ENCODE measurements at regions not wholly inside any gene's neighbourhood (a gene's known extent, or its start where the extent isn't known, plus 50 kb on each side); places are given as distances from the start of the nearest gene placed in this dataset.

- peak overlapping the region; percentile 67; the same call in 1 of the 2 replicates for H3K23ac ChIP-seq (ENCODE audit: low read depth, low read length)
- peak overlapping the region; percentile 99 for H3K4ac ChIP-seq (ENCODE audit: low read depth, low read length)
- no peaks in the 10 kb centered on the region for H3K27me3 ChIP-seq (ENCODE audit: control insufficient read depth, insufficient read depth, low read length)
- H3K9me3 ChIP-seq (ENCODE audit: control insufficient read depth, insufficient read depth, low read length): no peaks in the 10 kb centered on the region
- H3K56ac ChIP-seq (ENCODE audit: extremely low read depth, insufficient read depth, low read length): peak overlapping the region; percentile 49; the same call in 1 of the 2 replicates
- peak overlapping the region; percentile 99 for H2BK5ac ChIP-seq (ENCODE audit: low read depth, low read length, poor library complexity, severe bottlenecking)
- no peaks in the 10 kb centered on the region for H3K9me1 ChIP-seq (ENCODE audit: insufficient read depth, low read length)
- H4K20me1 ChIP-seq (ENCODE audit: insufficient read depth, low read length): no peaks in the 10 kb centered on the region
- H2BK20ac ChIP-seq (ENCODE audit: low read depth, low read length): peak overlapping the region; percentile 96
- ChIA-PET POLR2A (ENCODE audit: unreplicated experiment) (interaction anchor here (0.9 to 1.4 kb wide), 4 partner anchors 16 to 166 kb away, joined by 3 to 16 read pairs (median 7); no protein-coding TSS in a partner anchor), CTCF (interaction anchor here (0.7 kb wide), 1 partner anchor 120 kb away, joined by 4 read pairs; no protein-coding TSS in a partner anchor)
- H4K91ac ChIP-seq (ENCODE audit: insufficient read depth, low read depth, low read length): peak overlapping the region; percentile 65; the same call in 1 of the 2 replicates
- H2AK9ac ChIP-seq (replicated peaks; ENCODE audit: low read depth, low read length, poor library complexity): no peak overlapping the region
- peak overlapping the region; percentile 82; the same call in 1 of the 2 replicates for H2AK5ac ChIP-seq (ENCODE audit: low read depth, low read length)
- no peak for DNase-seq
- no peak overlapping the region for H3K4me3 ChIP-seq (ENCODE audit: insufficient read depth, low read depth, low read length)
- peak overlapping the region; percentile 87 for H2BK120ac ChIP-seq (ENCODE audit: low read depth, low read length)
- no peak overlapping the region for H3K9ac ChIP-seq (ENCODE audit: low read depth, low read length)
- peak overlapping the region; percentile 26; the same call in 1 of the 2 replicates for H3K27ac ChIP-seq (ENCODE audit: insufficient read depth, low read length)
- in situ Hi-C loops (cut with MboI; ENCODE audit: low sequenced_read_pairs): loop anchor here (5.0 to 25.0 kb wide), 2 partner anchors 109 to 1816 kb away; partner anchors contain the start of gene PRC1
- peaks cover 9 to 22% of the 10 kb centered on the region in 2 experiments; a peak in 3 of 4 replicates for H3K79me1 ChIP-seq (ENCODE audit: low read depth in 1 of 2, low read length in 2 of 2)
- no TSS peak for BruUV-seq (replicated peaks)
- H3K36me3 ChIP-seq (ENCODE audit: control insufficient read depth, insufficient read depth, low read length): no peaks in the 10 kb centered on the region
- intact Hi-C loops (cut with micrococcal nuclease): loop anchor here (10.0 kb wide), 1 partner anchor 191 kb away; no protein-coding TSS in a partner anchor
- no peak overlapping the region for H3K4me2 ChIP-seq (ENCODE audit: low read depth, low read length)
- H4K5ac ChIP-seq (ENCODE audit: low read depth, low read length): peak overlapping the region; percentile 32; the same call in 1 of the 2 replicates
- peak overlapping the region; percentile 71 for H3K18ac ChIP-seq (ENCODE audit: low read depth, low read length)
- H2BK15ac ChIP-seq (ENCODE audit: low read depth, low read length): peak overlapping the region; percentile 89
- dilution Hi-C loops (cut with HindIII; ENCODE audit: low sequenced_read_pairs, unreplicated experiment): loop anchor here (25.0 kb wide), 1 partner anchor 134 kb away; no protein-coding TSS in a partner anchor
- H4K8ac ChIP-seq (ENCODE audit: low read depth in 2 of 2, low read length in 2 of 2): peak overlapping the region; percentile 85 to 91; a peak in 3 of 4 replicates
- no peak for ATAC-seq (ENCODE audit: low read depth)
- H3K4me1 ChIP-seq (ENCODE audit: control insufficient read depth, insufficient read depth, low read length): peaks cover 15% of the 10 kb centered on the region
- TF ChIP-seq FOS (IDR thresholded peaks at IDR 0.05; ENCODE audit: low read depth, low read length) (no peak), CTCF (conservative IDR thresholded peaks at IDR 0.05; ENCODE audit: low read depth, low read length) (no peak), RCOR1 (IDR thresholded peaks at IDR 0.05; ENCODE audit: insufficient replicate concordance, low read length) (peak; percentile 9)
- peak overlapping the region; percentile 61 for H3K14ac ChIP-seq (replicated peaks; ENCODE audit: low read depth, low read length)
- WGBS, 2 experiments (ENCODE audit: extremely low coverage in 2 of 2, insufficient read length in 1 of 2): no CpG with 5 or more reads among the region's 1 CpG
- H2AFZ ChIP-seq (replicated peaks; ENCODE audit: low read length, poor library complexity): no peak overlapping the region
Observed at GRCh38 chr15:92803536-92803851, 96.6 kb upstream of the CHD2 start.
